Progenitor cell of endocrine pancreas (in vitro differentiated cells): ENCODE measurements at regions not wholly inside any gene's neighbourhood (a gene's known extent, or its start where the extent isn't known, plus 50 kb on each side); places are given as distances from the start of the nearest gene placed in this dataset.

Experiments used
- DNase-seq: peaks from one replicate; pipeline ENCODE4 v3.0.0; 2021; ENCODE audit warnings: low spot score; ENCODE audit not compliant: unreplicated experiment
- H3K27ac Mint-ChIP-seq: 2 replicates; pipeline ENCODE4 v1.8.0; 2021; ENCODE audit warnings: mild to moderate bottlenecking, moderate library complexity, mixed read lengths
- H3K27me3 Mint-ChIP-seq: 2 replicates; pipeline ENCODE4 v1.8.0; 2021; ENCODE audit warnings: mixed read lengths
- H3K36me3 Mint-ChIP-seq: 2 replicates; pipeline ENCODE4 v1.8.0; 2022; ENCODE audit warnings: mixed read lengths; ENCODE audit not compliant: insufficient read depth
- H3K4me1 Mint-ChIP-seq: 2 replicates; pipeline ENCODE4 v1.8.0; 2021; ENCODE audit warnings: low read depth, mixed read lengths
- H3K4me3 Mint-ChIP-seq: 2 replicates; pipeline ENCODE4 v1.8.0; 2021; ENCODE audit warnings: low read depth, mild to moderate bottlenecking, moderate library complexity, mixed read lengths
- H3K9me3 Mint-ChIP-seq: 2 replicates; pipeline ENCODE4 v1.8.0; 2021; ENCODE audit warnings: low read depth, mixed read lengths
- TF ChIP-seq, protein P1 (sequence below): fragments of 200-600 bp; sonication (generic); IDR thresholded peaks from one replicate; pipeline ENCODE4 v1.5.0; 2021; ENCODE audit warnings: antibody characterized with exemption, mild to moderate bottlenecking; ENCODE audit not compliant: unreplicated experiment

DNA sequence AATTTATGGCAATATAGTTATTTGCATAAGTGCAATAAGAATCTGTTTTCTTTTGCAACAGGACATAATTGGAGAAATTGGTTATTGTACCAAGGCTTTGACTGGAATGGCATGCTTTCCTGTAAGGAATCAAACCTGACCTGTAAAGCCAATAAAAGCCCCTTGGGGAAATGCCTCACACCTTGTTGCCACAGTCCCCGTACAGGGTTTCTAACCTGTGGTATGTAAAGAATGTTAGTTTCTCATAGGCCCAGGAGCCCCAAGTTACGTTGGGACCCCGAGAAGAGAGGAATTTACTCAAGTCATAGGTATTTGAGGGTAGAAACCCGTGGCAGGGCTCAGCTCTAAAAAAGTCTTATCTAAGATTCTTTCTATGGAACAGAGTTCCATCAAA lies 441.4 kb downstream of the IGSF11 start:
- Mint-ChIP-seq H3K9me3 (peaks cover 32% of the 10 kb centered on the region), H3K27ac (no peak overlapping the region), H3K36me3 (no peaks in the 10 kb centered on the region), H3K27me3 (no peaks in the 10 kb centered on the region), H3K4me3 (no peak overlapping the region), H3K4me1 (no peaks in the 10 kb centered on the region)
- TF ChIP-seq, protein P1, sequence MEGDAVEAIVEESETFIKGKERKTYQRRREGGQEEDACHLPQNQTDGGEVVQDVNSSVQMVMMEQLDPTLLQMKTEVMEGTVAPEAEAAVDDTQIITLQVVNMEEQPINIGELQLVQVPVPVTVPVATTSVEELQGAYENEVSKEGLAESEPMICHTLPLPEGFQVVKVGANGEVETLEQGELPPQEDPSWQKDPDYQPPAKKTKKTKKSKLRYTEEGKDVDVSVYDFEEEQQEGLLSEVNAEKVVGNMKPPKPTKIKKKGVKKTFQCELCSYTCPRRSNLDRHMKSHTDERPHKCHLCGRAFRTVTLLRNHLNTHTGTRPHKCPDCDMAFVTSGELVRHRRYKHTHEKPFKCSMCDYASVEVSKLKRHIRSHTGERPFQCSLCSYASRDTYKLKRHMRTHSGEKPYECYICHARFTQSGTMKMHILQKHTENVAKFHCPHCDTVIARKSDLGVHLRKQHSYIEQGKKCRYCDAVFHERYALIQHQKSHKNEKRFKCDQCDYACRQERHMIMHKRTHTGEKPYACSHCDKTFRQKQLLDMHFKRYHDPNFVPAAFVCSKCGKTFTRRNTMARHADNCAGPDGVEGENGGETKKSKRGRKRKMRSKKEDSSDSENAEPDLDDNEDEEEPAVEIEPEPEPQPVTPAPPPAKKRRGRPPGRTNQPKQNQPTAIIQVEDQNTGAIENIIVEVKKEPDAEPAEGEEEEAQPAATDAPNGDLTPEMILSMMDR, result no peak
- DNase-seq, result no peak

DNA sequence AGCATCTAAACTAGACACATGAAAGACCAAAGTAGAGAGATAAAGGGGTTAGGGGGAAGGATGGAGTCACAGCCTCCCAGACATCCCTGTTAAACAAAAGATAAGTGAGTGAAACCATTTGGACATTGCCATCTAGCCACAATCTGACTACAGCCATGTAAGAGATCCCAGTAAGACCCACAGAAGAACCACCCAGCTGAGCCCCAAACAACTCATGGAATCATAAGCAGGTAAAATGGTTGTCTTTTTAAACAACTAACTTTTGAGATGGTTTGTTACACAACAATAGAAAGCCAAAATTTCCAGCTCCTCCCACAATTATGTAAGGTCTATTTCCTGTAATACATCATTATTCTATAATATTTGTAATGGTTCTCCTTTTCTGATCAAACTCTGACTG lies 437.5 kb downstream of the IGSF11 start:
- Mint-ChIP-seq H3K4me3 (no peak overlapping the region), H3K36me3 (no peaks in the 10 kb centered on the region), H3K9me3 (peaks cover 27% of the 10 kb centered on the region), H3K27ac (no peak overlapping the region), H3K4me1 (no peaks in the 10 kb centered on the region), H3K27me3 (no peaks in the 10 kb centered on the region)
- DNase-seq, result no peak
- TF ChIP-seq, protein P1, result no peak

DNA sequence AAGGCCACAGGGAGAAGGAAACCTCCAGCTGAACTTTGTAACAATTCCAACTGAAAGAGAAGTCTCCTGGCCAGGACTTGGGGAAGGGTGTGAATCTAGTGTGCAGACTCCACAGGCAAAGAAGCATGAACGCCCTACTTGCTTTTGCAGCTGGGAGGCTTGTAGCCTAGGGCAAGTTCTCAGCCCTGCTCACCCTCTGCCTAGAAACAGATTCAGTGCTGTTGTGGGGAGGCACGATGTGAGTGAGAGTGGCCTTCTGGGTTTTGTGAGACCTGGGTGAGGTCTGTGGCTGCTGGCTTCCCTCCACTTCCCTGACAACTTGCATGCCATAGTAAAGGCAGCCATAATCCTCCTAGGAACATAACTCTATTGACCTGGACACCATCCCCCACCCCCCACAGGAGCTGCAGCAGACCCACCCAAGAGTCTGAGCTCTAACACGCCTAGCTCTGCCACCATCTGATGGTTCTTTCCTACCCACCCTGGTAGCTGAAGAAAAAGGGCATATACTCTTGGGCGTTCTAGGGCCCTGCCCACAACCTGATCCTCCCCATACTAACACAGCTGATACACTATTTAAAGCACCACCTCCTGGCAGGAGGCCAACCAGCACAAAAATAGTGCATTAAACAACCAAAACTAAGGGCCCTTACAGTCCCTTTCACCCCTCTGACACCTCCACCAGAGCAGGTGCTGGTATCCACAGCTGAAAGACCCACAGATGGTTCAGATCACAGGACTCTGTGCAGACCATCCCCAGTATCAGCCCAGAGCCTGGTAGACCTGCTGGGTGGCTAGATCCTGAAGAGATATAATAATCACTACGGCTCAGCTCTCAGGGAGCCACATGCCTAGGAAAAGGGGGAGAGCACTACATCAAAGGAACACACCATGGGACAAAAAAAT lies 426.5 kb downstream of the IGSF11 start:
- Mint-ChIP-seq H3K4me1 (peaks cover 2% of the 10 kb centered on the region), H3K27me3 (no peaks in the 10 kb centered on the region), H3K36me3 (peaks cover 1% of the 10 kb centered on the region), H3K4me3 (no peak overlapping the region), H3K9me3 (peaks cover 37% of the 10 kb centered on the region), H3K27ac (no peak overlapping the region)
- DNase-seq, result no peak
- TF ChIP-seq, protein P1, result no peak

DNA sequence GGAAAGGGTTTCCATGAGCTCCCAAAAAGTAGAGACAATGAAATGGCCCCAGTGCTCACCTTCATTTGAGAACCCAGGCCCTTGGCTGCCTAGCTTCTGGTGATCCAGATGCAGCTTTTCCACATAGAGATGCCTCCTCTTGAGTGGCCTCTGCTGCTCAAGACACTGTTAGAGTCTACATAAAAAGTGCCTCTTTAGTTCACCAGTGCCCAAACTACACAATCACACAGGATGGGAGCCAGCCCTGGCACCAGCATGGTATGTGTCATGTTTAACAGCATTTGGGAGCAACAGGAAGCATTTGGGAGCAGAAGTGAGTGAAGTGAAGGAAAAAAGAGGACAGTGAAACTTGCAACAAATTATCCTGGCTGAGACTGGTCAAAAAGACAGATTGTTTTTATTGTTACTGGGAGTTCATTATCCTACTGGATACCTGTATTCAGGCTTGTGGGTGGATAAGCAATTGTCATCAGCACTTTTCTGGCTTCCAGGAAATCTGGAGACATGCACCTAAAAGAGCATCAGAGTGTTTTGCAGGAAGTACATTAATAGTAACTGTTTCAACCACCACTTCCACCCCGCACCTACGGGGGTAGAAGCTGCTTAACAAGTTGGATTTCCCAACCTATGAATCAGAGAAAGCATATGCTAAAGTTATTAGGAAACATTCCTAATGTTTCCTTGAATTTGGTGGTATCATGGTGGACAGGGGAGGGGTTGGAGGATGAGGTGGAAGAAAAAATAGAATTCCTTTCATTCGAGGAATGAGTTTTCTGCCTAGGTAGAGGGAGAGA lies 416.2 kb downstream of the IGSF11 start:
- Mint-ChIP-seq H3K9me3 (no peaks in the 10 kb centered on the region), H3K4me3 (no peak overlapping the region)
- no peak for DNase-seq

DNA sequence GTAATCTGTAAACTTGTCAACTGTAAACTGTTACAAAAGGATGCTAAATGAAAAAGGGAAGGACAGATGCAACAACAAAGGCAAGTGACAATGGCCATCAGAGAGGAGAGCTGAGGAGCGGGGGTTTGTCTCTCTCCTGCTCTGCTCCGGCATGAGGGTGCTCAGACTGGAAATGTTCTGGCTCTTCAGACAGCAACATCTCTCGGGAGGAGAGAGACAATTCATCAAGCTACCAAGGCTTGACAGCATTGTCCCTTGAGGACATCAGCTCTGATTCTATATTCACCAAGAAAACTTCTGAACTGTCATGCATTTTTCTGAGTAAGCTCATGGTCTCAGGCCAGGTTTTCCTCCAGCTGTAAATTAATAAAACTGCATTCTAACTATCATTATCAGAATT lies 408.2 kb downstream of the IGSF11 start:
- Mint-ChIP-seq H3K4me3 (no peak overlapping the region), H3K27ac (no peak overlapping the region), H3K4me1 (peaks cover 2% of the 10 kb centered on the region), H3K9me3 (no peaks in the 10 kb centered on the region), H3K27me3 (peaks cover 3% of the 10 kb centered on the region), H3K36me3 (no peaks in the 10 kb centered on the region)
- TF ChIP-seq, protein P1, result no peak
- DNase-seq, result no peak

More for the DNA sequence above, 416.2 kb downstream of the IGSF11 start:
- Mint-ChIP-seq H3K27ac (no peak overlapping the region), H3K36me3 (no peaks in the 10 kb centered on the region), H3K4me1 (no peaks in the 10 kb centered on the region), H3K27me3 (no peaks in the 10 kb centered on the region)
- TF ChIP-seq, protein P1, result no peak
